Right kidney (tissue), 1 donor: ENCODE measurements at regions not wholly inside any gene's neighbourhood (a gene's known extent, or its start where the extent isn't known, plus 50 kb on each side); places are given as distances from the start of the nearest gene placed in this dataset.

ENCODE experiments used
- DNase-seq: peaks from one replicate; pipeline ENCODE4 v3.0.0-alpha.2; 2016

DNA sequence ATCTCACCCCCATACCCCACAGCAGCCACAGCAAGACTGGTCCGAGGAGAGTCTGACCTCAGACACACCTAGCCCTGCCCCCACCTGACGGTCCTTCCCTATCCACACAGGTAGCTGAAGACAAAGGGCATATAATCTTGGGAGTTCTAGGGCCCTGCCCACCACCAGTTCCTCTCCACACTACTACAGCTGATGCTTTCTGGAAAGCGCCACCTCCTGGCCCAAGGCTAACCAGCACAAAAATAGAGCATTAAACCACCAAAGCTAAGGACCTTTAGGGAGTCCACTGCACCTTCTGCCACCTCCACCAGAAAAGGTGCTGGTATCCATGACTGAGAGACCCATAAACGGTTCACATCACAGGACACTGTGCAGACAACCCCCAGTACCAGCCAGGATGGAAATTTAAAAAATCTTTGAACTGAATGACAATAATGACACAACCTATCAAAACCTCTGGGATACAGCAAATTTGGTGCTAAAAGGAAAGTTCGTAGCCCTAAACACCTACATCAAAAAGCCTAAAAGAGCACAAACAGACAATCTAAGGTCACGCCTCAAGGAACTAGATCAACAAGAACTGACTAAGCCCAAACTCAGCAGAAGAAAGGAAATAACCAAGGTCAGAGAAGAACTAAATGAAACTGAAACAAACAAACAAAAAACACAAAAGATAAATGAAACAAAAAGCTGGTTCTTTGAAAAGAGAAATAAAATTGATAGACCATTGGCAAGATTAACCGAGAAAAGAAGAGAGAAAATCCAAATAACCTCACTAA lies 122.1 kb upstream of the TPRG1 start:
- DNase-seq, result no peak

DNA sequence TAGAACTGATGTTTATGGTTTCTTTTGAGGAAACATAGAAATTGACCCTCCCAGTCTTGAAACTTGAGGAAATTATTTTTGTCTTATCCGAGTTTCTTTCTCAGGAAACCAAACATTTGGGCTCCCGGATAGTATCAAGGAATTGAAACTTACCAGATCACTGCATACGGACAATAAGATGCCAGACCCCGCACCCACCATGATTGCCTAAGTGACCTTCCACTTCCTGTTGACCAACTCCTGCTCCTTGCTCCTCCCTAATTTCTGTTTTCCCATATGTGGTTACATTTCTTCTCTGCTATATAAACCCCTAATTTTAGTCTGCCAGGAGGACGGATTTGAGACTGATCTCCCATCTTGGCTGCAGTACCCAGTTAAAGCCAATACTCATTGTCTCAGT lies 118.4 kb upstream of the TPRG1 start:
- no peak for DNase-seq

DNA sequence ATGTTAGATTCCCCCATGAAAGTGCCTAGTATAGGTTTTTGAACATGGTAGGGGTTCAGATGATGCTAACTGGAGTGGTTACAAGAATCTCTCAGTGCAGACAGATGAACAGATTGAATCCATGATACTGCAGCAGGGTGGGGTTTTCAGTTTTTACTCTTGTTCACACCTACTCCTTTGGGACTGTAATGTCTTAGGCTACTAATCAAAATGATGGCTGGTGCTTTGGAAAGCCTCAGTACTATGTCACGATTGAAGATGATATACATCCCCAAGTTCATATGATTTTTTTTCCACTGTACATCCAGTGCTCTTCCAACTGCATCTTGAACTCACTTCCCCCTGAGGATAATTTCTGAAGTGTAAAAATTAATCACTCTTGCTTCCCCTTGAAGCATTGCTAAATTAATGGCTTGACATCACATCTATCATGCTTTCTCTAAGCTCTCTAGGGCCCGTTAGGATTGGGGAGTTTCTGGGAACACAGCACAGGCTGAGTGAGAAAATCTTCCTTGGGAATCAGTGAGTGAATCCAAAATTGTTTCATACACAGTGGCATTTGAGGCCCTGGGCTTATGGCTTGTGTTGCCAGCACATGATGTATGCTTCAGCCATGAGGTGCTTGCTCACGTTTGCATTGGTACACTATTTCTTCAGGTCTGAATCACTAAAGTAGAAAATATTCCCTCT lies 115.0 kb upstream of the TPRG1 start:
- DNase-seq, result no peak

DNA sequence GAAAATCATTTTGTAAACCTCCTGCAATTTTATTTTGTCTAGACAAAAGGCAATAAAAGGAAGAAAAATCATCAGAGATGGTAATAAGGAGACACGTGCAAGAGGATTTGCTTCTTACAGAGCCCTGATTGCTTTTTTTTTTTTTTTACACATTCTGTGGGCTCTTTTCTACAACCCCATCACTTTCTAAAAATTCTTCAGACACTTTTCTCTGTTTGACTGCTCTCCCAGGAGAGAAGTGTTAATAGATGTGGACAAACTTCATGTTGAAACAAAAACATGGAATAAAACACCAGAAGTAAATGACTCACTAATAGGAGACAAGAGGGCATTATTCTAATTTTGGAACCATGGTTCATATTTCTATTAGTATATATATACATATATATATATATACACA lies 114.4 kb upstream of the TPRG1 start:
- DNase-seq, result no peak

DNA sequence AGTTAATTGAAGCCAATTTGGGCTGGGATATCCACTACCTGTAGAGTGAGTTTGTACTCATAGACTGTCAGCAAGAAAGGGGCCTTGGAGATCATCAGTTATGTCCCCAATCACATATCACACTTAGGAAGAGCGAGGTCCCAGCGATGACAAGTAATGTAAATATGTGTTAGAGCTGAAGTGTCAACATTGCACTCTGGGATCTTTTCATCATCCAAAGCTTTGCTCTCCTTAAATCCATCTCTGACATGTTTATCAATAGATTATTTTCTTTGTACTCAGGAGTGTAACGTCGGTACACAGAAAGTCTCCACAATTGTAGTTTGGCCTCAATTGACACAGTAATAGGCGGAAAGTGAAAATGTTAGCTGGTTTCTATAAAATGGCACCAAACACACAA lies 113.7 kb upstream of the TPRG1 start:
- DNase-seq, result no peak

DNA sequence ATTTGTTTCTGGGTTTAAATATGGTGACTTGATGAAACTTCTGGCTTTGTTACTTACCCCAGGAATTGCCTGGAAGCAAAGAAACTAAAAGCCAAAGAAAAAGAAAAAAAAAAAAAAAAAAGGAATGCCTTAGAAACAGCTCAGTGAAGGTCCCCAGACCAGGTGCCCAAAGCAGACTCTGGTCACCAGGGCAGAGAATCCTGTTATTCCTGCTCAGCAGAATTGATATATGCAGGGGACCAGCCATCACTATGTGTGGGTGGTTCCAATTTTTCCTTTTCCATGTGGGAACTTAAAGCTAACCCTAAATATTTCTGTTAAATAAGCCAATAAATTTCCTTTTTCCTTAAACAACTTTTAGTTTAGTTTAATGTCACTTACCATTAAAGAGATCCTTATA lies 100.8 kb upstream of the TPRG1 start:
- DNase-seq, result no peak

DNA sequence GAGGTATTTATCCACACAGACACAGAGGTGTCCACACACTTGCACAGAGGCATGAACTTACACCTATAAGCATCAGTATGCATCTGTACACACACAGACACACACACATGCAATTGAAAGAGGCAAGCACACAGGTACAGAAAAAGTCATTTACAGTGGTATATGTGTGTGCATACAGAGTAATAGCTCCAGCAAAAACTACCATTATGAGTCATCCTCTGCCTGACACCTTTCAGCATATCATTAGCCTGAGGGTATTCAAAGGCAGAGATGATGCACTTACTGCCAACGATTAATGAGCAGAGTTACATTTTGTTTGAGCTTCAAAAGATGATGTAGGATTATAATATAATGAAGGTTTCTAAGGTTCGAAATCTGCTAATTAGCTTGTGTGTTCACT lies 100.3 kb upstream of the TPRG1 start:
- no peak for DNase-seq

DNA sequence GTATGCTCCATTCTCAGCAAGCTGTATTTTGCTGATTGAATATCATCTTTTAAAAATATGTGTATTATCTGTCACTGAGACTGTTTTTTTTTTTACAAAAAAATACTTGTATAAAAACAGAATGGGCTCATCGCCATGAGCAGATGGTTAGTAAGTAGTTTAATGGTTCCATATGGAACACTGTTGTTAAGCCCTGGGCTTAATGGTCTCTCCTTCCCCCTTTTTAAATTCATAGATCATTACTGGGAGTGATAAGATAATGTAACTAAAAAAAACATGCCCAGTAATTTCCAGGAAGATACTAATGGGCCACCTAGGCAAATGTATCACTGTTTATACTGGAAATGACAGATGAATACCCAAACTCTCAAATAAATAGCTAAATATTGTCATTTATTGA lies 95.3 kb upstream of the TPRG1 start:
- DNase-seq, result no peak

DNA sequence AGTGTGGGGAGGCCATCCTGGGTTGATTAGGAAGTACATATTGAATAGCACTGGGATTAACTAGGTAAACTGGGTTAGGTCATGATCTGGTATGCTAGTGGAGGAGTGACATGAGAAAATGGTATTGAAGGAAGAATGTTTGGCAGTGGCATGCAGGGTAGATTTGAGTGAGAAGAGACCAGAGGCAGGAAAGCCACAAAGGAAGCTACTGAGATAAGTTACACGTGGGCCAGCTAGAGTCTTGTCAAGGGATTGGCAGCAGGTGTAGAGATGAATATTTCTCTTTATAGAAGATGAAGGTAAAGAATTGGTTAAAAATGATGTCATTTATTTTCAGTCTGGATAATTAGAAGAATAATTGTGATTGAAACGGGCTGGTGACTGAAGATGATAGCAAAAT lies 91.0 kb upstream of the TPRG1 start:
- DNase-seq, result no peak

DNA sequence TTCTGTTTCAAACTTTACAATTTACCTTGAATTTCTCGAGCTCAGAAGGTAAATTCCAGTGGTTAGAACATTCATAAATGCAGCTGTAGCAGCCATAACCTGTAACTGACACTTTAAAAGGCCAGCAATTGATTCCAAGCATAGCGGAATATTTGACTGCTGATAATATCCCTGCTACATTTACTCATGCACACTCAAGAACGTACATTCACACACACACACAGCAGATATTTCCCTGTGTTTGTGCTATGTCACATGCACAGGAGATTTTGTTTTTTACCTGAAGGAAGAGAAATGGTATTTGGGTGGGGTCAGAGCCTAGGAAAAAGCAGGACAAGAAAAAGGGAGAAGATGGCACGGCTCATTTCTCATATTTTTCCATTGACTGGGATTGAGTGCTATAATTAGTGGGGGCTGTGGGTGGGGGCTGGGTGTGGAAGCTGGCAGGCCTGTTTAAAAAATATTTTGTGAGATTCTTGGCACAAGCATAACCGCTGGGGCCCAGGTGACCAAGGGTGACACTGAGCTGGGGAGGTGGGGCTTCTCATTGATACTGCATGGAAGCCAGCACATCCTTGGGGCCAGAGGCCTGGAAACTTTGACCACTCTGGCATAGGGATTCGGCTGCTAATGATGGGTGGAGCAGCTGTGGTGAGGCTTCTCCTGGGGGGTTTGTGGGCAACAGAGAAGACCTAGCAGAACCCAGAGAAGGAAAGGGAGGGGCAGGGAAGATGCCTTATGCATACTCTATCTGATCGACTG lies 88.9 kb upstream of the TPRG1 start:
- no peak for DNase-seq

DNA sequence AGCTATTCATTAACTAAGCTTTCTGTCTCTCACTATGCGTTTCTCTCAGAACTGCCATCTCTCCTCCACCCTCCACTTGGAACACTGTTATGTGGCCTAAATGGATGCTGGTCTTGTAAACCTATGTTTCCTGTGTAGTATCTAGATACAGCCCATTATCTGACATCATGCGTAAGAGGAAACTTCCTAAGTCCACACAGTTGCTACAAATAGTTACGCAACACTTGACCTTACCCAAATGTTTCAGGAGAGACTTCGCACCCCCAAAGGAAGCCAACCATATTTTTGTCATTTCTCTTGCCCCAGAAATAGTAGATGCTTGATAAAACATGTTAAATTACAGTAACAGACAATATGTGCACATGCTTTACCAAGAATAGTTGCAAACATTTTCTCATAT lies 87.2 kb upstream of the TPRG1 start:
- DNase-seq, result no peak

DNA sequence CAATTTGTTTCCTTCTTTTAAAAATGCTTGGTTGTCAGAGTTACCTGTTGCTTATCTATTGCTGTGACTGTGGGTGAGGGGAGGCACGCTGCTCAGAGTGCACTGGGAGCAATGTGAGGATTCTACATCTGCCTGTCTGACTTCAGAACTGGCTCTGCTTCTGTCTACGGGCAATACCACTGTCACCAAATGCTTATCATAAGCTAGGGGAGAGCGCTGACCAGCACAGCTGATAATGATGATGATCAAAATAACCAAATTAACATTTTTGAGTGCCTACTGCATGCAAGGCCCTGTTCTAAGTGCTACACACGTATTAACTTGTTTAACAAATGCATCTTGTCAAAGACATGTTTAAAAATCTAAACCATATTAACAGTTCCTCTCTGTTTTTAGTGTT lies 79.2 kb upstream of the TPRG1 start:
- DNase-seq, result no peak

DNA sequence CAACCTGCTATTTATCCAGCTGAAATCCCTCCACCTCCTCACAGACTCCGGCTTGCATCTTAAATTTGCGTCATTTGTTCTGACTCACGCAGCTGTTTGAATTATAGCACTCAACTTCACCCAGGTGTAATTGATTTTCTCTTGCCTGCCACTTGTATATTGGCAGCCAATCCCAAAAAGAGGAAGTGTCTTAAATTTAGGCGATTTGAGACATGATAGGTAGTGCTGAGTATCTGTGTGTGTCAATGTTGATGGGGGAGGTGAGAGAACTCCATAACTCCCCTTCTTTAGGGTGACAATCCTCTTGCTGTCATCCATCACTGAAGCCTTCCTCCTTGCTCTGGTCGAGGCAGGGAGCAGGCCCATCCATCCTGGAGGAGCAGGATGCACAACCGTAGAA lies 77.2 kb upstream of the TPRG1 start:
- no peak for DNase-seq

DNA sequence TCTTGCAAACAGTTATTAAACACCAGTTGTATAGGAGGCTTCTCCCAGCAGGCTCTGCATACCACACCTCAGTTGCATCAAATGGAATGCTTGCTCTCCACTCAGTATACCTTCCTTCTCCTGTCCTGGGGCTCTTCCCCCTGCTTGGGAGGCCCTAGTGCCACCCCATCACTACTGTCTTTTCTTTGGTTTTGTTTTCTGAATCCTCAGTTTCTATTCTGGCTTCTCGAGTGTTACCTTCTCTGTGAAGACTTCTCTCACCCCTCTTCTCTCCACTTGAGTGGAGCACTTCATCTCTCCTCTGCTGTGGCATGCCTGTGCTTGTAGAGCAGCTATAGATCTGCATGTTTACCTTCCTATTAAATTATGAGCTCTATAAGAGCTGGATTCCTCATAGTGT lies 75.7 kb upstream of the TPRG1 start:
- no peak for DNase-seq

DNA sequence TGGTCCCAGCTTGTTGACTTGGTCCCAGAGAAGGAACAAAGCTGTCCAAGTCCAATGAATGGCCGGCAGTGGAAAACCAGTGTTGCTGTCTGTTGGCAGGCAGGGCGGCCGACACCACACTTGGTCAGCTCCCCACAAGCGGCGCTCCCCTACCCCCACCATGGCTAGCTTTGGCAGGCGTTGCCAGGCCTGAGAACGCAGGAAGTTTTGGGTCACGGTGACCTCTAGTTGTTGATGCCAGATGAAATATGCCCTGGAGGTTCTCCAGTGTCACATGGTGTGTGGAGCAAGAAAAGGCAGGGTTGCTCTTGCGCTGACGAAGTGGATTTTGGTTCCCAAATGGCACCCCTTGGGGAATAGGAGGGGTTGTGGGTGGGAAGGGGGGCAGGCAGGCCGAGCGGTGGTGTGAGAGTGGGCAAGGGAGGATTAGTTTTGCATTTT lies 72.7 kb upstream of the TPRG1 start:
- DNase-seq, result no peak

DNA sequence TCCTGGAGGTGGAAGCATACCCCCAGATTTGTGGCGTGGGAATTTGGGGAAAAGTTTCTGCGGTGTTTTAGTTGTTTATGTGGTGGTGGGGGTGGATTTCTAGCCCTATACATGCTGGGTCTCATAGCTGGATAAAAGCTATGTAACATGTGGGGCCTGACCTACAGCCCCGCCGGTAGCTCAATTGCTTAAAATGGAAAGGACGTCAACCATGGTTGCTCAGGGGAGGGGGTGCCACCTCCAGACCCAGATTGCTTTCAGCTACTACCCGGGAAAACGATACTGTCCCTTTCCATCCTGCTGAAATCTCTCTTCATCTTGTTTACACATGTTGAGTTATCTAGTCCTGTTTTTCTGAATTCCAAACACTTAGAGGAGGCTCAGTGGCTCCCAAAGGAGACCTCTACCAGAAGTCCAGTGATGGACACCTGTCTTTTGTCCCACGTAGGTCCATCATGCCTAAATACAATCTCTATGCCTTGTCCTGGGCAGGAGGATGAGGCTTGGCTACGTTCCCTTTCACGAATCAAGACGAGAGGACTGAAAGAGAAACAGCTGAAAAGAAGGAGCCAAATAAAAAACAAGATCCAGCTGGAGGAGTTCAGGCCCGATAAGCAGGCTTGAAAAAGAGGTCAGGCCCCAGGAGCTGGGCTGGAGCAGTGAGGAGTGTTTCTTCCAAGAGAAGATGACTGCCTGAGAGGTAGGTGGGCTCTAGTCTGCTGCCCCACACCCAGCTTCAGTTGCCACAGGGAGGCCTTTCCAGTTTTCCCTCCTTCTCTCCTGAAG lies 72.1 kb upstream of the TPRG1 start:
- no peak for DNase-seq

DNA sequence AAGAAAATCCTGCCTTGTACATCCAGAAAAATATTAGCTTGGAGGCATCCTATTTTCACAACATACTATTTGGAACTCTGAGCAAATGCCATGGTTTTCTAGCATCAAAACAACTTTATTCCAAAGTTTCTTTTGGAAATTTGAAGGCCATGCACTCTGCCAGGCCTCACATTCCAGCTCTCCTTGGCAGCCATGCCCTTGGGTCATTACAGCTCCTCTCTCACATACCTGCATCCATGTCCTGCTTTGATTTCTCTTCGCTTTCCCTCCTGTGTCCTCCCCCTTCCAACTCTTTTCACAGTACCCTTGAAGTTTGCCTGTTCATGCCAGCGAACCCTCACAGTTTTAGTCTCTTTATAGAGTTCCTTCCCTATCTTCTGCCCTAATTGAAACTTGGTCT lies 70.9 kb upstream of the TPRG1 start:
- DNase-seq, result no peak

DNA sequence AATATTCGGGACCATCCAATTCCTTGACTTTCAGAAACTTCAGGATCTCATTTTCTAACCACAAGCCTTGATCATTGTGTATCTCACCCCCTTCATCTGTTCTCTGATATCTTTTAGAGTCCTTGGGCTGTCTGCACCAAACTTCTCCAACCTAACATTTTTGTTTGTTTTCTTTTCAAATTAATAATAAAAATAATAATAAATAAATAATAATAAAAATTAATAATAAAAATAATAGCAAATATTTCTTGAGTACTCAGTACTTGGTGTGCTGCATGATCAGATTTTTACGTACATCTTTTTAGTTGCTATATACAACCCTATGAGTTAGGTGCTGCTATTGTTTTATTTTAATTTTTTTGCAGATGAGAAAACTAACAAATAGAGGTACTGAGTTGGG lies 70.2 kb upstream of the TPRG1 start:
- DNase-seq, result no peak

DNA sequence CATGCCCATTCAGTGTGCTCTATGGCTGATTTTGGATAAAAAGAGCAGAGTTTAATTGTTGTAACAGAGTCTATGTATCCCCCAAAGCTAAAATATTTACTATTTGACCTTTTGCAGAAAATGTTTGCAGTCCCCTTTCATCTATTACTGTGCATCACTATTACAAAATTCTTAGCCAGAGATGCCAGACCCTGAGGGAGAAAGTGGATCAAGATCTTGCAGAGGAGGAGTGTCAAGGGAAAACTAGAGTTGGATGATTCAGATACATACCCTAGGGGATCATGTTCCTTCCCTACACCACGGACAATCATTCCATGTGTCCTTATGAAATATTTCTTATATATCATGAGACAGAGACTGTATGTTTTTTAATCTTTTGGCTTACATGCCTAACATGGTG lies 68.6 kb upstream of the TPRG1 start:
- no peak for DNase-seq

DNA sequence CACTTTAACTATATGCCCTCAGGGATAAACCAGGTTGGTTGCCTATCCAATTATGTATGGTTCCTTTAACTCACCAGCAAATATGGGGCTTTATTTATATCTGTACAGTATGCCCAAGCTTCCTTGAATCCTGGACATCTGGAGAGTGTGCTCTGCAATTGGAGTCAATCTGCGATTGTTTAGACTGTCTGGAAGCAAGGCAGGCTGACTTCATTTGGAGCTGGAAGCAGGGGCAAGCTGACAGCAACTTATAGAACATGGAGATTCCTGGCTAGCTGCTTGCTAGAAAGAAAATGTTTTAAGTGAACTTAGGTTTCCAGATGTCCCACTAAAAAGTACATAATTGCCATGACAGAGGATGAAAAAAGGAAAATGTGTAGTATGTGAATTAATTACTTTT lies 63.7 kb upstream of the TPRG1 start:
- no peak for DNase-seq

DNA sequence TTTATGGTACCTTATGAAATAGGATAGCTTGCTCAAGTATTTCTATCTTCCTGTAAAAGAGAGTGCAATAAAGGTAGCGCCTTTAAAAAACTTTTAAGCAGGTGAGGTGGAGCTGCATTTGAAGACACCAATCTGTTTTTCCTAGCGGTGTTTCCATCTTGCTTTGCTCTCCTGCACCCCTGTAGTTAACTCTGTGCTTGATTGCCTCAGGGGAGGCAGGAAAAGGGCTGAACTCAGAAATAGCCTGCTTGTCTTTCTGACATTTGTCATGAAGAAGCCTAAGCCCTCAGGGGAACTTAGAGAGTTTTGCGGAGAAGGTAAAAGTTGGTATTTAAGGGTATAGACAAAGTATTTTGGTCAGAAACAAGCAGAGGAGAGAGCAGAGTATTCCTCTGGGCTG lies 63.0 kb upstream of the TPRG1 start:
- DNase-seq, result no peak

DNA sequence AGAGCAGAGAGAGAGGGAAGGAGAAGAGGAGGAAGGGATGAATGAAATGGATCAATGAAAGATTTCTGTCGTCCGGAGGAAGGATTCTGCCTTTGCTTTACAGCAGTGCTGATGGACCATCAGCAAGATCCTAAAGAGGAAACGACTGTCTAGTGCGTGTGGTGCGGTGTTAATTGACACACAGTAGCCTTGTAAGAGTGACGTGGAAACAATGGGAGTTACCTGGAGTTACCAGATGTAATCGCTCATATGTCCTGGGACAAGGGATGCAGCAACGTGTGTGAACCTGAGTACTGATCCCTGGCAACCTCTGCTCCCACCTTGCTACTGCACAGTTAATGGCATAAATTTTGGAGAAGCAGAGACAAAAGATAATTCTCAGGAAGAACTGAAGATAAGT lies 62.6 kb upstream of the TPRG1 start:
- no peak for DNase-seq

DNA sequence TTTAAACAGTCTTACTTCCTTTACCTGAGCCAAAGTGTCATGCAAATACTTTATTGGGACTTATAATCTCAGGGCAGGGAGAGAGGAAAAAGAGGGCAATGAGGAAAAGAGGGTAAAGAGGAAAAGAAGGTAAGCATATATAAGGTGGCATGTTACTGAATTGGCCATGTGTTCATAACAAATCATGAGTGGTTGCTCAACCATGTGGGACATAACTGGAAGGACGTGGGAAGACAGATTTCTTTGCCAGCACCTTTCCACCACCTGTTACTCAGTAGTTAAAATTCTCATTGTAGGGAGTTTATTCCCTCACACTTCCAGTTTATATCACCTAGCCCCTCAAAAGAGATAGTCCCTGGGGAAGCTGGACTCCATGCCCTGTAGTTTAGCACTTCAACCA lies 54.7 kb upstream of the TPRG1 start:
- no peak for DNase-seq
